HG03442 (cell line): ENCODE measurements at regions not wholly inside any gene's neighbourhood (a gene's known extent, or its start where the extent isn't known, plus 50 kb on each side); places are given as distances from the start of the nearest gene placed in this dataset.

Experiments
- ATAC-seq: cut with Tn5 transposase; IDR thresholded peaks from one replicate; pipeline ENCODE4 v1.9.1; 2021; ENCODE audit warnings: mild to moderate bottlenecking, moderate library complexity; ENCODE audit not compliant: unreplicated experiment

GRCh38 chr22:22079404-22080148 lies 97.0 kb upstream of the TOP3B start:
- no peak for ATAC-seq

- ATAC-seq = no peak
Observed at GRCh38 chr22:22078329-22078728, 95.7 kb upstream of the TOP3B start.

DNA sequence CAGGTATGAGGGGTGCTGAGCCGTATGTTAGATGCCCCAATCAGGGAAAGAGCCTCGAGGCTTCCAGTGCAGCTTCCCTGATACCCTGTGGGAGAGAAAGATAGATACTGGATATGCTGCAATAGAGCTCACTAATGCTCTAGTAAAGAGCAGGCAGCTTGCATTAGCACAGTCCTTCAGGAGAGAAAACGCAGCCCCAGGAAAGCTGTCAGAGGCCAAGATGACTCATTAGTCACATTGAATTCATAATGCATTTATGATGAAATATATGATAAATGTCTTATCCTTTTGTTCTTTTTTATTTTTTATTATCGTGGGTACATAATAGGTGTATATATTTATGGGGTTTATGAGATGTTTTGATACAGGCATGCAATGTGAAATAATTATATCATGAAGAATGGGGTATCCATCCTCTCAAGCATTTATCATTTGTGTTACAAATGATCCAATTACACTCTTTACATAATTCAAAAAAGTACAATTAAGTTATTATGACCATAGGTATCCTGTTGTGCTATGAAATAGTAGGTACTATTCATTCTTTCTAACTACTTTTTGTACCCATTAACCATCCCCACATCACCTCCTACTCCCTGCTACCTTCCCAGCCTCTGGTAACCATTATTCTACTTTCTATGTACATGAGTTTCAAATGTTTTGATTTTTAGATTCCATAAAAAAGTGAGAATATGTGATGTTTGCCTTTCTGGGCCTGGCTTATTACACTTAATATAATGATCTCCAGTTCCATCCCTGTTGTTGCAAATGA lies 94.5 kb upstream of the TOP3B start:
- ATAC-seq = no peak

DNA sequence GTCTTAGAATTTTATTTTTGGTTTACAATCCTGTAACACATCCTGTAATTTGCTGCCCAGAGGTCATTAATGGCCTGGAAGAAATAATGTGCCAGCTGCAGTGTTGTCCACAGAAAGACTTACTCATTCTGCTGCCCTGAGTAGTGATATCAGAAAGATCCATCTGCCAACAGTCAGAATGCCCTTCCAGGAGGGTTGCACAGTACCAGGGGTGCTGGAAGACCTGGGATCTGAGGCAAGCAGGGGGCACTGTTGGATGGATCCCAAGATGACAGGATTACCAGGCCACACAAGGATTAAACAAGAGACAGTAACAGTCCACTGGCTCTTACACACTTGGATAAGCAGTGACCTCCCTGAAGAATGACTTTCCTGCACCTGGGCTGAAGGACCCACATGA lies 93.8 kb upstream of the TOP3B start:
- ATAC-seq = no peak

GRCh38 chr22:22075382-22076163 lies 93.0 kb upstream of the TOP3B start:
- no peak for ATAC-seq

DNA sequence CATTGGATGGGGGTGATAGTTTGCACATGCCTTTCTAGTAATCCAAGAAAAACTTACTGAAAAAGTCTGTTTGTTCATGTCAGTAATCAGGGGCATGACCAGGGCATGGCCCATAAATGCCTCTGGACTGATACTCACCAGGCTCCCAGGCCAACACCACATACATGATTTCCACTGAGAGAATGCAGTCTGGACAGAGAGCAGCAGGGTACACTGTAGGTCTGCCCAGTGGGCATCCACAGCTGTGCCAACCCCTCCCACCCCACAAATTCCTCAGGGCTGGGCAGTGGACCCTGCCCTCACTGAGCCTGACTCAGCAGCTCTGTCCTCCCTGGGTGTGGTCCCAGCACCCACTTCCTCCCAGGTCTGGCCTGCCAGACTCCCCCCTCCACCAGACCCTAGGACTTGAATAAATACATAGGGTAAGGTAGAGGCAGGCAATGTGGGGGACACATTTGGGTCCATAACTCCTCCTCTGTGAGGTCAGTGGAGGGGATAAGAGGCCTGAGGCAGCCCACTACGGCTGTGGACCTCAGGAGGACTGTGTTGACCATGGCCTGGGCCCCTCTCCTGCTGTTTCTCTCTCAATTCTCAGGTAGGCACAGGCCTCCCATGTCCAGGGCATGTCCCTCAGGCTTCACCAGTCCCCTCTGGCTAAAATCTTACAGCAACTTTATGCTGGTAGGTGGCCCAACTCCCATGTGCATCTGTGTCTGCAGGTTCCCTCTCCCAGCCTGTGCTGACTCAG lies 92.2 kb upstream of the TOP3B start:
- ATAC-seq = no peak

GRCh38 chr22:22073769-22074561 lies 91.4 kb upstream of the TOP3B start:
- no peak for ATAC-seq

GRCh38 chr22:22072169-22072836 lies 89.7 kb upstream of the TOP3B start:
- no peak for ATAC-seq

DNA sequence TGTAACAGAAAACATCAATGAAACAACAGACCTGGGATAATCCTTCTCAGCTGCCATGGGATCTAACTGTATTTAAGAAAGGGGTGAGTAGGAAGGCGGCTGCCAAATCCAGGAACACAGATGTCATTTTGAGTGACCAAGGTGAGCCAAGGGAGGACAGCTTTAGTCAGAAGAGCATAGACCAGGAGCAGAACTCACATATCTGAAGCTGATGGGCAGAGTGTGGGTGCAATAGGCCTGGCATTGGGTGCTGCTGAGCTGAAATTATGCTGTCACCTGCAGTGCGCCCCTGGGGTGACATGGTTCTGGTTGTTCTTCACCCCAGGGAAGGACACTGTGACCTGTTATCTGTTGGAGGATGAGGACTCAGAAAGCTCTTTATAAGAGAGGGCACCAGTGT lies 88.9 kb upstream of the TOP3B start:
- ATAC-seq = no peak

GRCh38 chr22:22070371-22070824 lies 87.8 kb upstream of the TOP3B start:
- ATAC-seq = no peak

- no peak for ATAC-seq
Observed at GRCh38 chr22:22069450-22070370, 87.1 kb upstream of the TOP3B start.

GRCh38 chr22:22068657-22069056 lies 86.1 kb upstream of the TOP3B start:
- ATAC-seq = no peak

- no peak for ATAC-seq
Observed at GRCh38 chr22:22068025-22068424, 85.4 kb upstream of the TOP3B start.

GRCh38 chr22:22067192-22067591 lies 84.6 kb upstream of the TOP3B start:
- no peak for ATAC-seq

DNA sequence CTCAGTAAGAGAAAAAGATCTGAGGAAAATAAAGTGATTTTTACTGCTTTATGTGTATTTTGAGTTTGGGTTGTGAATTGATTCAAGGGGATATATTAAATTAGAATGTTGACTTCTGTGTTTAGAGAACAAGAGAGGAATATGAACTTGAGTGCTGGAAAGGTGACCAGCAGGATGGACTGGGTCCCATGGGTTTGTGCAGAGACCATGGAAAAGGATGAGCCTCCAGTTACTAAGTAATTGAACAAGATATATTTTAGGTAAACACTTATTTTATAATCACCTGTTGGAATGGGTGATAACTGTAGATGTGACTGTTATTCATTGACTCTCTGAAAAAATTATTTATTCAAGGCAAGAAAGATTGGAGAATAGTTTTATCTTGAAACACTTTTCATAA lies 82.0 kb upstream of the TOP3B start:
- ATAC-seq = no peak

- ATAC-seq = no peak
Observed at GRCh38 chr22:22062306-22062793, 79.8 kb upstream of the TOP3B start.

DNA sequence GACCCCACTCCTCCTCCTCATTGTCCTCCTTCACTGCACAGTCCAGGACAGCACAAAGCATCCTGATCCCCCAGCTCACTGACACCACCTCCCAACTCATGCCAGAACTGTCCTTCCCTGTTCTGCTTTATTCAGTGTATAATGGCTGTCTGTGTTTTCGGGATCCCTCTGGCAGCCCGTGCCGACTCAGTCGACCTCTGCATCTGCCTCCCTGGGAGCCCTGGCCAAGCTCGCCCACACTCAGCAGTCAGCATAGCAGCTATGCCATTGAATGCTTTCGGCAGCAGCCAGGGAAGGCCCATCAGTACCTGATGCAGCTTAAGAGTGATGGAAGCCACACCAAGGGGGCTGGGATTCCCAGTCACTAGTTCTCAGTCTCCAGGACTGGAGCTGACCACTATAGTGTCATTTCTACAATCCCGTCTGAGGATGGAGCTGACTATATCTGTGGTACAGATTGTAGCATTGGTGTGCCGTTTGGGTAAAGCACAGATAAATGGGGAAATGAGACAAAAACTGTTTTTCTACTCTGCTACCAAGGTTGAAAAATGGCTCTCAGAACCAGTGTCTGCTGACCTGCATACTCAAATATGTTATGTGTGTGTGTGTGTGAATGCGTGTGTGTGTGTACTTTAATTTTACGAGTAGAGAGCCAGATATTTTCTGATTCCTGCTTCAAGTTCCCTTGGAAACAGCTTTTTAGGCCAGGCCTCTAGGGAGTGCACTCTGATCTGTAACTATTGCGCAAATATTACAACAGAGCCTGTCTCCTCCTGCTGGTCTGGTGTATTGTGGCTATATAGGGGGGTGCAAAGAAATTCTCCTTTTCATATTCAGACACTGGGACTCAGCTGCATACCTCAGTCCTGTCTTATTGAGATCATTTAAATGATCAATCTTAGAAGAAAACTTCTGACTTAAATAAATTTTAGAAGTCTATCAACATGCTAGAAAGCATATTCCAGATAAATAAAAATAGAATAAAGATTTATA lies 78.8 kb upstream of the TOP3B start:
- ATAC-seq = no peak
